NCI-H69 (cell line): ENCODE measurements at regions not wholly inside any gene's neighbourhood (a gene's known extent, or its start where the extent isn't known, plus 50 kb on each side); places are given as distances from the start of the nearest gene placed in this dataset.

Experiments used
- DNase-seq: peaks from one replicate; lab custom pipeline; 2025; lab: John Stamatoyannopoulos, UW

DNA sequence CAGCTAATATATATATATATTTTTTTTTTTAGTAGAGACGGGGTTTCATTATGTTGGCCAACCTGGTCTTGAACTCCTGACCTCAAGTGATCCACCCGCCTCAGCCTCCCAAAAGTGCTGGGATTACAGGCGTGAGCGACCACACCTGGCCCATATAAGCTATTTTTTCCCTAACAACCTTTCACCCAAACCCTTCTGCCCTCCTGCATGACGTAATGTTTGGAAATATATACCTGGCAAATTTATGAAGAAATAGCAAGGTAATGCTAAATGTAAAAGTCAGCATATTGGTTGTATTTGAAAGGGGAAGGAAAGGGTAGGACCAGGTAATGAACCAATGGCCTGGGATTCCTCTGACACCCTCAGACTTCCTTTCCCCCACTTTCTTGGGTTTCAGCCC is 325.5 kb upstream of the ARID1B start:
- DNase-seq, result no peak

DNA sequence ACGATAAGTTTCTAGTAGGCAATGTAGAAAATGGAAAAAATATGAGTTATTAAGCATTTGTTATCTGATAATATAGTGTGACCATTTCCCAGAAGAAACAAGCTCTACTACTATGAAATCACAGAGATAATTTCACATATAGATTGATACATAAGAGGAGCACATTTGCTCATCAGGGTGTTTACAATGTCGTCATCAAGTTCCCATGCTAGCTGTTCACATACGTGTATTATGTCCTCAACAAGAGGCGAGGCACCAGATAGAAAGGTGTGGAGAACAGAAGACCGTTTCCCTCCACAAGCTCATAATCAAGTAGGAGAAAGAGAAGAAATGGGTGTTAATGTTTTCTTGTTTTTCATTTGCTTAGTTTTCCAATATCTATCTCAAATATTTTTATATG is 326.1 kb upstream of the ARID1B start:
- no peak for DNase-seq

DNA sequence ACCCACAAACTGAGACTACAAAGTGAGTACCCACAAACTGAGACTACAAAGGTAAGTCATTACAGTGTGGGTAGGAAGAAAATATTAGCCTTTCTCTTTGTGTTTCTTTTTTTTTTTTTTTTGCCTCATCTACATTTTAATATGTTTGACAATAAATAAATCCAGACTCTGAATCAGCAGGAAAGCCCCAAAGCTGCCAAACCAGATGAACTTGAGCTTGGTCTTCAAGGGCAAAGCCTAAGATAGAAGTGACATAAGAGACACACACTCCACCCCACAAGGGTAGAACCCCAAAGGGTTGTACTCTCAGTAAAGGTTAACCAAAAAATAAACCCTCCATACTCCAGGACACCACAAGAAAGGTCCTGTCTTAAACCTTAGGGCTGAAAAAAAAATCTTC is 326.8 kb upstream of the ARID1B start:
- DNase-seq, result no peak

DNA sequence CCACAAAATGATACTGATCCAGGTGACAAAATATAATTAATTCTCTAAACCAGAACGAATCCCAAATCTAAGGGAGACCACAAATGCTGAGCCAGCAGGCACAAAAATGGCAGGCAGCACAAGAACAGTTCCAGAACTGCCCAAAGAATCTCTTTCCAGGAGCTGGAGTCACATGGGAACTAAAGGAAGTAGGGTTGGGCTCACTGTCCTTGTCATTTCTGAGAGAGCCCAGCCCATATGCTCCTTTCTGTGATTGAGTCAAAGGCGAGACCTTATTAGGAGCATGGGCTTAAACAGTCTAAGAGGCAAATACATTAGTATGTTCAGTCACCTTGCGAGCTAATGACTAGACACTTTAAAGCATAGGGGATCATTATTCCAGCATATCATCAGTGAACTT is 327.6 kb upstream of the ARID1B start:
- peak; percentile 24 for DNase-seq

DNA sequence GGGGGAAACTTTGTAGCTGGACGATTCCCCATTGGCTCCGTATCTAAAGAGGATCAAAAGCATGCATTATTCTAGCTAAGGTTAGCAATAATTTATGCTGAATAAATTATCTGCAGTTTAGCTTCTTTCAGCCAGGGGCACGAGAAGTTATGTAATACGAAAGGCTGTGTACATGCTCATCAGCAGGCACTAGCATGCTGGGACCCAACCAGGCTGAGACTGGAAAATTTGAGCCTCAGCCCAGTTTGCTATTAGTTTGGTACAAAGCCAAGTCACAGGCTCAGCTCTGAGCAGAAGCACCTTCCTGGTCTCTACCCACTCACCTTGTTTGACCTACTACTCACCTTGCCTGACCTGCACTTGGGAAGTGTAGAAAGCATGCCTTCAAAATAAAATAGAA is 328.1 kb upstream of the ARID1B start:
- DNase-seq, result peak; percentile 56

DNA sequence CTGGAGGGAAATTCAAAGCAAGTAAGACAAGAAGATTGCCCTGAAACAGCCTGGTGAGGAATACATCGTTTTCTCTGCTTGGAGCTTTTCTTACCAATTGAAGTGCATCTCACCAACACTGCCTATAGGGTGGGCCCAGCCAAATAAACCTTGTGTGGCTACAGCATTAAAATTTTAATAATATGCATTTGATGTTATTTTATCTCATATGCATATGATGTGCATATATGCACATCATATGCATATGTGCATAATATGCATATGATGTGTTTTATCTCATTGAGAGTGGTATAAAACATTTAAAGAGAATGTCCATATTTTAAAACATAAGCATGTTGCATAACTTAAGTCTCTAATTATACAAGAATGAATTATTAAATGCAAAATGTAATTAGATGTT is 328.6 kb upstream of the ARID1B start:
- no peak for DNase-seq

DNA sequence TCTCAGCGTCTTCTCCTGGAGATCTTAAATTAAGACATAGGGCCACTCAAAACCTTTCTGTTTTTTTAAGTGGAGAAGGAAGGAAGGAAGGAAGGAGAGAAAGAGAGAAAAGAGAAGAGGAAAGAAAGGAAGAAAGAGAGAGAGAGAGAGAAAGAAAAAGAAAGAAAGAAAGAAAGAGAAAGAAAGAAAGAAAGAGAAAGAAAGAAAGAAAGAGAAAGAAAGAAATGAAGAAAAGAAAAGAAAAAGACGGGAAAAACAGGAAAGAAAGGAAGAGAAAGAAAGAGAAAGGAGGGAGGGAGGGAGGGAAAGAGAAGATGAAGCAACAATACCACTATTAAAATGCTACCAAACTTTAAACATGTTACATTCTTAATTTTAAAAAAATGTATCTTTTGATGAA is 336.5 kb upstream of the ARID1B start:
- DNase-seq, result no peak

DNA sequence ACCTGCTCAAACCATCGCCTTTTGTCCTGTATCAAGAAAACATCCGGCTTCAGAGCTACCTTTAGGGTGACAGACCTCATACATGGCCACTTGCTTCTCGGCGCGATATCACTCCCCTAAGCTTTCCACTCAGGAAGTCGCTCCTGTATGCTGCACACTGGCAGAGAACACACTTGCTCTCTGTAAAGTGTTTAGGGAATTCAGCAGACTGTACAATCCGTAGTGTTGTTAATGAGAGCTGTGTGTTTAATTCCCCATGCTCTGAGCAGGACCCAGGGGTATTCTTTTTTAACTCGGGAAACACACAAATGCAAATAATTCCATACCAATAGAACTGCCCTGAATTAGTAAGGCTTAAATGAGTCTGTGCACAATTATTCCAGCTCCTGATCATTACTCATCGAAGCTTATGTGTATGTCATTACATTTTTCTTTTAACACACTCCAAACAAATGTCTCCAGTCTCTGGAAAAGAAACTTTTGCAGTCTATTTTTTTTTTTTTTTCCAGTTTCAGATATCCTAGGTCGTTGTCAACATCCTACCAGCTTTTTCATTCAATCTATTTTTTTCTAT is 338.7 kb upstream of the ARID1B start:
- DNase-seq, result peak; percentile 79

DNA sequence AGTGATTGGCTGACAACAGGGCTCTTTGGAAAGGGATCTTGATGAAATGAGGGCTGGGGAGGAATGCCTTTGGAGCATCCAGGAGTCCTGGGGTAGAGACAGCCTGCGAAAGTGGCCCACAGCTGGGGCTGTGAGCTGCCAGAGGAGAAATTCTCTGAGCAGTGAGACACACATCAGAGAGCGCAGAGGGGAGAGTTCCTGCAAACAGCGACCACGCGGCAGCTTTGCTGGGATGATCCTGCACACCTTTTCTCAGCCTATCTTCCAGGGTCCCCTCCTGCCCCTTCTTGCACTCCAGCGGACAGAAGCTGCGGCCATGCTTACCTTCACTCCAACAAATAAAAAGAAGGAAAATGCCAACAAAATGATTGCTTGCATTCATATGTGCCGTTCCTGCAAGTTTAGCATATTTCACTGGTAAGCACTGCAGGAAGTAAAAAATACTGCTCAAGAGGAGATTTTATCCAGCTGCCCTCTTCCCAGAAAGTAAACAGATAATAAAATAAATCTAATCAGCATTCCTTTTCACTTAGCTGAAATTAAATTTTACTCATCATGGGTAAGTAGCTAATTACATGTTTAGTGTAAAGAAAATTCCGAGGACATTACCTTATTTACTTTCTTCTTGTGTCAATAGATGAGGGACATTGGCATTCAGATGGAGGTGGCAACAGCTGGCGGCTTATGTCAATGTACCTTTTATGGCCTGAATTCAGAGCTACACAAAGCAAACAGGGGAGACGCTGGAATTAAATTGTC is 339.9 kb upstream of the ARID1B start:
- DNase-seq, result peak; percentile 98

DNA sequence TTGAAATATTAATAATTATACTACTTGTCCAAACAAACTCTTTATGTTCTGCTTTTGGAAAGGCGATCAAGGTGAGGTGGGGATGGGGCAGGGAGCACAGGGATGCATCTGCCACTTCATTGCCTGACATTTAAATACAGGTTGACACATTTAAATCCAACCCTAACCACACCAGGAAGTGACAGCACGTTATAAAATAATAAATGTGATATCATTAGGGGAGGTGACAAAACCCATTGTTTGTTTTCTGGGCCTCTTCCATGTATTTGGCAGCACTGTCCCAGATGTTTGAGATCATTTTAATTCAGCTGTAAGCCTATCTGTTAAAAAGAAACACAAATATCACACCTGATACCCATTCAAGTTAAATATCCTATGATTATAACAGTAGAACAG is 342.4 kb upstream of the ARID1B start:
- peak; percentile 62 for DNase-seq

DNA sequence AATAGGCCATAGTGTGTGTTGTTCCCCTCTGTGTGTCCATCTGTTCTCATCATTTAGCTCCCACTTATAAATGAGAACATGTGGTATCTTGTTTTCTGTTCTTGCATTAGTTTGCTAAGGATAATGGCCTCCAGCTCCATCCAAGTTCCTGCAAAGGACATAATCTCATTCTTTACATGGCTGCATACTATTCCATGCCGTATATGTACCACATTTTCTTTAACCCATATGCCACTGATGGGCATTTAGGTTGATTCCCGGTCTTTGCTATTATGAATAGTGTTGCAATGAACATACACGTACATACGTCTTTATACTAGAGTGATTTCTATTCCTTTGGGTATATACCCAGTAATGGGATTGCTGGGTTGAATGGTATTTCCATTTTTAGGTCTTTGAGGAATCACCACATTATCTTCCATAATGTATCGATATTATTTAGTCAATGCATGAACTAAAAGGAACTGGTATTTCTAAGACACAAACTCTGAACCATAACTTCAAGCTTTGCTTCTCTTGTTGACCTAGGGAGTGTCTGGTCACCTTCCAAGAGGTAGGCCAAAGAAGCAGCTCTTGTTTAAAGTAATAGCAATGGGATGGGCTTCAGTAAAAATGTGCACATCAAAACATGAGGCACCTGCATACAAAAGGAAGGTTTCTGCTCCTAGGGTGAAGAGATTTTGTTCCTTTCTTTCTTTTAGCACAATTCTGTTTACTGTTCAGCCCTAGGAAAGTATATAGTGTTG is 343.0 kb upstream of the ARID1B start:
- DNase-seq, result peak; percentile 16

DNA sequence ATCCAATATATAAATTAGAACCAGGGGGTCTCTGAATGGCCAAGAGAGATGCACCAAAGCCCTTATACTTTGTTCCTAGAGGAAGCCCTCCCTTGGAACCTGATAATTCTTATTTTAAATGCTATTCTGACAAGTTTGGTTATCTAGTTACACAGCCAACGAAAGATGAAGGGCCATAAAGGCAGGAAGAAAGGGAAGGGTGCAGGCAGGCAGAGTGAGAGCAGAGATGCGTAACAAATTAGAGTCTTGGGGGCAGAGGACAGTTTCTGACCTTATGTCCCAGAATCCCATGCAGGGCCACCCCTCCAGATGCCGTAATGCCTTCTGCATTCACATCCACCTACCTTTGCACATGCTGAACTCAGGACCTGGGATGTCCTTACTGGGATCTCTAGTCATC is 344.6 kb upstream of the ARID1B start:
- DNase-seq, result no peak

DNA sequence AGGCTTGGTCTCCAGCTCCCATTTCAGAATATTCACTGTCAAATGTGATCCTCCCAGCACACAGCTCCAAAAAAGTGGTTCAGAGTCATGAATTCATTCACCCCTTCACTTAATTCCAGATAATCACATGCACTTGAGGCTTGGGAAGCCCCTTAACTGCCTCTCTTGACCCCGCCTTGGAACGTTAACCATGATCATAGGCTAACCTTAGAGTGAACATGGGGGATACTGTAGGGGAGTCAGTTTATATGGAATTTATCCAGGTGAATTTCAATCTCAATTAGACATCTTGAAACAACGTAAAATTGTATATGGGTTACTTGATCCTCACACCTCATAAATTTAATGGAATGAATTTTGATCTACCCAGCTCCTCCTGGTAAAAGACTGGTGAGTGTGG is 346.8 kb upstream of the ARID1B start:
- no peak for DNase-seq

DNA sequence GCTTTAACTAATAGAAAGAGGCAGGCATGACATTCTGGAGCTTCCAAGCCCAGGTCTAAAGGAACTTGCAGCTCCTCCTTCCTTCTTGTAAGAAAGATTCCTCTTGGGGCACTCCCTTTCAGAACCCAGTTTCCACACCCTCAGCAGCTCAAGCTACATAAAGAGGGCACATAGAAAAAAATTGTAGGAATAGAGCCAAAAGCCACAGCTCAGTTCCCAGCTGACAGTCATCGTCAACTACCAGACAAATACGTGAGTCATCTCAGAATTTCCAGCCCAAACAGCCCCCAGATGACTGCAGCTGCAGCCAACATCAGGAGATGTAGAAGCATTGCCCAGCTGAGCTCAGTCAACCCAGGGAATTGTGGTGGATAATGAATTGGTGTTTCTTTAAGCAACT is 349.8 kb upstream of the ARID1B start:
- peak; percentile 56 for DNase-seq

DNA sequence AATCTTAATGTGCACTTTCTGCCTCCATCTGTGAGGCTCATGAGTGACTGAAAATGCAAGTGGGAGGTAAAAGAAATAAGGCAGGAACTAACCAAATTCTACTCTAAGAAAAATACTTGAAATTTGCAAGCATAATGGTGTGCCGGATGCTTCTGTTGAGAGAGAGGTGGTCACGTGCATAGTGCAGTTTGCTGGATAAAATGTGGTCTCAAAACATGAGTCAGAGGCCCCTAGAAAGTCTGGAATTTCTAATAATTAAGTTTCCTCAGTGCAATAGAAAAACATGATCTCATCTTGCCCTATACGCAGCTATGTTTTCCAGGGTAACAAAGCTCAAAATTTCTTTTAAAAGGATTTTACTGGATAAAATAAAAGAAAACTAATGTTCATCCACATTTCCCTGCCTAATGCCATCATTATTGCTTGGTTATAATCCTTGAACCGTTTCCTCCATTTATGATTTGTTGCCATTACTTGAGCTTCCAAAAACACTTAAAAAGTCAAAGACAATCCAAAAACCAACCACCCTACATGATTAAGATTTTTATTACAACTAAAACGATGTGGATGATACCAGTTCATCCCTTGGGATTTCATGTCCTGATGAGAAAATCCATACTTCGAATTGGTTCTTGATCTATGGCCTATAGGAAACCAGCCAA is 351.7 kb upstream of the ARID1B start:
- DNase-seq, result no peak

DNA sequence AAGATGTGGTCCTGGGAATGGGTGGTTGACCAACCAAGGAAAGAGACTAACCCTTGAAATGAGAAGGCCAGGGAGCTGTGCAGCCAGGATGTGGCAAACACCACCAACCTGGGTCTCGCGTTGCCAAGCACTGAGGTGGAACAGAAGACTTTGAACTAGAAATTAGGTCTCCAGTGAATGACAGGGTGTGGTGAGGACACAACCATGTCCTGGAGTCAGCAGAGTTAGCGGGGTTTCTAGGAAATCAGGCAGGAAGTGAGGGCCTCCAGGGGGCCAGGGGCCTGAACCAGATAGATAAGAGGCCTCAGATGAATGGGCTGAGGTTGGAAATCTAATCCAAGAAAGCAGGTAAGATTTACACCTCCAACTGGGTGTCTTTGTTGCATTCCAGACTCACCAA is 353.3 kb upstream of the ARID1B start:
- DNase-seq, result no peak

DNA sequence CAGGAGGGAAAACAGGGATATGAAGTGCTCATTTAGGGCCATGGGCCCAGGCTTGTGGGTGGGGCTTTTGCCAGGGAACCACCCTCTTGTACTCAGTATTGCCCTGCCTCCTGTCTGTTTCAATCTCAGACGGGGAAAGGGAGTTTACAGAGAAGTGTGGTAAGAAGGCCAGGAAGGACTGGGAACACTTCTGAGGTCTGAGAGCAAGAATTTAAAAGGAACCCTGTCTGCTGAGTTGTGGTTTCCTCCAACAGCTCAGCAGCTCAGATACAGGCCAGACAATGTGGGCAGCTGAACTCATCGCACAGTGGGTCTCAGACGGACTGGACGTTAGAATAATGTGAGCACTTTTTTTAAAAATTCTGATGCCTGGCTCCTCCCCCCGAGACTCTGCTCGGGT is 354.1 kb upstream of the ARID1B start:
- no peak for DNase-seq

DNA sequence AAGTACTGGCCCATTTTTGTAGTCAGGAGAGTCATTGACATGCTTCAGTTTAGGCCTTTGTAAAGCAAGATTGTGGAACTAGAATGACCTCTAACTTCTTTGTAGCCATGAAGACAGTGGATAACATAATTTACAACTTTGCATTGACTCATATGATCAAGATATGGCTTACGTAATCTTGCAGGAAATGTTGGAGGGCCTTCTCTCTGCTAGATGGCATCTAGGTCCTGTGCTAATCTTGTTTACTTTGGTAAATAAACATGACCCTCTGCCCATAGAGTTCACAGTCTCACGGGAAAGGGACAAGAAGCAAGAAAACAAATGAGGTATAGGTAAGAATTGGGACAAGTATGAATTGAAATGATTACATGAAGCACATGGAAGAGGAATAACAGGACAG is 355.2 kb upstream of the ARID1B start:
- no peak for DNase-seq

DNA sequence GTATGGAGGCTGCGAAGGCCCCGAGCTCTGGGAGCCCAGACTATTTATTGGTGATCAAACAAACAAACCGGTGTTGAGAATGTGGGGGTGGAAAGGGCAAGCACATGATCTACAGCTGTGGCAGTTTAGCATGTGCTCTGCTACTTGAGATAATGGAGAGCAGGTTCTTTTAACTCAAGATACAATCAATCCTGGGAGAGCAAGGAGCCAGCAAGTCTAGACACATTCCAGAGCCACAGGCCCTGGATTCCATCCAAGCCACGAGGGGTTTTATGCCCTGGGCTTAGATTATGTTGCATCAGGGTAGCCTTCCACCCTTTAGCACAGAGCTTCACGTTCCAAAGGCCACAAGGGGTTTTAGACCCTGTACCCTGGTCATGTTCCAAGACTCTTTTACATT is 355.9 kb upstream of the ARID1B start:
- DNase-seq, result peak; percentile 19

DNA sequence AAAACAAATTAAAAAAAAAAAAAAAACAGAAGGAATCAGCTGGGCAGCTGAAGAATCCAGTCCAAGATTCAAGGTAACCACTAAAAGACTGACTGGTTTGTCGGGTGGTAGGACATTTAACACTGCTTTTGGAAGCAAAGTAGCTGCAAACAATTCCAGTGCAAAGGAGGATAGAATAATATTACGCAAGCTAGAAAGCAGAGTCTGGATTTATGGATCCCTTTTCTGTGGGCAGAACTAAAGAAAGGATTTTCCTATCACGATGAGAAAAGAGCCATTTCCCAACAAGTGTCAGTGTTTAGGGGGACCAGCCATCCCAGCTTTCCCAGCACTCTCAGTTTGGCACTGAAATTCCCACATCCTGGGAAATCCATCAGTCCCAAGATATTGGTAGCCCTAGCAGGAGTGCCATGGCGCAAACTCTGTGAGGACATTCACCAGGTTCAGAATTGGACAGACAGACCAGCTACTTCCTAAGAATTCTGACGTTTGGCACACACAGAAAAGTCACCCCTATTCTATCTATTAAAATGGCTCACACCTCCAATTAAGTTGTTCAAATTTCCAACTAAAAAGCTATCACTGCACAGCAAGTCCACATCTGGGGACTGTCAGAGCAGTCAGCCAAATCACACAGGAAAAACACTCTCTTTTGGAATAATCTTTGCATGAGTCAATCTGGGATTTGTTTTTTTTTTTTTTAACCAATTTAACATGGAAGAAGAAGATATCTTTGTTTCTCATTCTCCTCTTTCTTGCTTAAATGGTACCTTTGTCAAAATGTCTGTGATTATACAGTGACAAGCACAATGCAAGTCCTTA is 356.8 kb upstream of the ARID1B start:
- DNase-seq, result no peak

DNA sequence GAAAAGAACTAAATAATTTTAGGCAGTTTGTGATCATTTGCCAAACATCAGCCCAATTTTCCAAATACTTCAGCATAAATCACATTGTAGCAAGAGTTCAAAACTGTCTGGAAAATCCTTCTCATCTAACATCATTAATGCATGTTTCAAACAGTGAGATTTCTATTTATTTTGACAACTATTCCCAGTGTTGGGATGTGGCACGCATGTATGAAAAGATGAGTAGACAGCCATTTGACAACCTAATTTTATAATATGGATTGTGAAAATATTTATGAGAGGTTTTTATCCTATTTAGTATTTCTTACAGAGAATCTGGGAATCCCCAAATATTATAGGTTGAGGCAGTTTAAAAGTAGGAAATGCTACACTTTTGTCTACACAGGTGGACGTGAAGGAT is 357.6 kb upstream of the ARID1B start:
- no peak for DNase-seq

DNA sequence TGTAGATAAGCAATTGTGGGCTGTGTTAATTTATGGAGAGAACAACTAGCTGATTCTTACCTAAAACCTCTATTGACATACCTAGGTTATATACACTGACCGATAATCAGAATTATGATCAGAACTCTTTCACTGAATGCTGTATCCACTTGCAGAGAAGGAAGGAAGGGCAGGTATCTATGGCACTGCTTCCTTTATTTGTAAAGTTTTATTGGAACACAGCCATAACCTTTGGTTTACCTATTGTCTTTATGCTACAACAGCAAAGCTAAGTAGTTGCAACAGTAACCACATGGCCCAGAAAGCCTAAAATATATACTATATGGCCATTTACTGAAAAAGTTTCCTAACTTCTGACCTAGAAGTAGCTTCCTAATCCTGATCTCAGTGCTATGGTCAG is 358.9 kb upstream of the ARID1B start:
- DNase-seq, result no peak
